ENCODE measurements at regions not wholly inside any gene's neighbourhood (a gene's known extent, or its start where the extent isn't known, plus 50 kb on each side); places are given as distances from the start of the nearest gene placed in this dataset.

DNA sequence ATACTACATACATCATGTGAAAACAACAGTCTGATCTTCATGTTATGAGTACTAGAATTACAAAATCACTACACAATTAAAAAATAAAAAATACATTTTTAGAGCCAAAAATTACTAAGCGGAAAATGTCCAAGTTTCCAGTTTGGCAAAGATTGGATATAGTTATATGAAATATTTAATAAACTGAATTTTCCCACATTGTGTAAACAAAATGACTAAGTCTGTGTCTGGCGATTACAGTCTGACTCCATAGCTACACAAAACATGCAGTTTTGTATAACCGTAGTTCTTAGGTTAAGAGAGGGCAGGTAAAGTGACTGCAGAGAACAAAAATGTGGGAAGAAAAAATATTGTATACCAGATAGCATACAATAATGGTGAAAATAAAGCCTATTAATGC, 59.2 kb upstream of the TMEM47 start:
- no peaks in the 10 kb centered on the region for H3K36me3 ChIP-seq (ENCODE audit: control insufficient read depth, insufficient read depth, low read length)
- WGBS, 2 experiments (ENCODE audit: insufficient coverage in 2 of 2): no CpG with 5 or more reads among the region's 3 CpGs

DNA sequence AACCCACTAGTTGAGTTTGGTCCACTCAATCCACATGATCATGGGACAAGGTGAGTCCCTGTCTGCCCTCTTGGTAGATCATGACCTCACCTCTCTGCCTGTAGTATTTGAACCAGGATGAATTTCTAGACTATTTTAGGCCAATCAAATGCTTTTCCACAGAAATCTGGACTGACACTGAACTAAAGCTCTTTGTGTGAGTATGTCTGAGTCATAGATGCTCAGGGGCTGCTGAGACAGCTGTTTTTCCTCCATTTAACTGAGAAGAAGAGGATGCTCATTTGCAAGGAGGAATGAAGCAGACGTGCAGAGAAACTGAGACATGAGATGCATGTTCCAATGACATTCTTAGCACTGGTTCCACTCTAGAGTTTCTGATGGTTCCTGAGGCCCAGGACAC, 77.3 kb upstream of the TMEM47 start:
- Histone ChIP-seq H3K9me3 (ENCODE audit: control insufficient read depth, low read length) (no peaks in the 10 kb centered on the region), H3K36me3 (ENCODE audit: control insufficient read depth, insufficient read depth, low read length) (no peaks in the 10 kb centered on the region), H3K27ac (ENCODE audit: low read depth, low read length, severe bottlenecking) (no peak overlapping the region), H3K4me3 (ENCODE audit: extremely low read depth, insufficient read depth, low read length, poor library complexity, severe bottlenecking) (no peak overlapping the region), H3K4me1 (ENCODE audit: control insufficient read depth, insufficient read depth, low read length, poor library complexity, severe bottlenecking) (no peaks in the 10 kb centered on the region)
- 83% methylated on average over 1 of the region's 1 CpG; no CpG with 5 or more reads in 1 of the 2 experiments for WGBS, 2 experiments (ENCODE audit: insufficient coverage in 2 of 2)

More for the DNA sequence above, 59.2 kb upstream of the TMEM47 start:
- H3K4me3 ChIP-seq (ENCODE audit: extremely low read depth, insufficient read depth, low read length, poor library complexity, severe bottlenecking): no peak overlapping the region
- H3K4me1 ChIP-seq (ENCODE audit: control insufficient read depth, insufficient read depth, low read length, poor library complexity, severe bottlenecking): no peaks in the 10 kb centered on the region
- H3K9me3 ChIP-seq (ENCODE audit: control insufficient read depth, low read length): no peaks in the 10 kb centered on the region
- H3K27ac ChIP-seq (ENCODE audit: low read depth, low read length, severe bottlenecking): no peak overlapping the region

DNA sequence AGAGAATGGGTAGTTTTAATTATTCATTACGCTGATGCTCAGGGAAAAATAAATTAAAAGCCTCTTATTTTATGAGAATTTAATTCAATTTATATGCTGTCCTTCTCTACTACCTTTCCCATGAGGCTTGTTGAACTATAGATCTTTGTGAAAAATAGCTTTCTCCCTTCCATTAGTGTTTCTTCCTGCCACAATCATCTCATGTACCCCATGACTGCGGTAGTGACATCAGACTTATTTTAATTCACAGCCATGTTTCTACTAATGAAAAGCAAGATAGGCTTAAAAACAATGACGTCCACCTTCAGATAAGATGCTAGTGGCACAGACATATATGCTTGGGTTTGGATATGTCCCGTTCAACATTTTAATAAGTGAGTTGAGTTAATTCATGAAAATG, 87.4 kb upstream of the TMEM47 start:
- H3K27ac ChIP-seq (ENCODE audit: low read depth, low read length, severe bottlenecking): no peak overlapping the region
- H3K4me3 ChIP-seq (ENCODE audit: extremely low read depth, insufficient read depth, low read length, poor library complexity, severe bottlenecking): no peak overlapping the region
- no peaks in the 10 kb centered on the region for H3K36me3 ChIP-seq (ENCODE audit: control insufficient read depth, insufficient read depth, low read length)
- no CpG with 5 or more reads among the region's 4 CpGs for WGBS, 2 experiments (ENCODE audit: insufficient coverage in 2 of 2)
- H3K4me1 ChIP-seq (ENCODE audit: control insufficient read depth, insufficient read depth, low read length, poor library complexity, severe bottlenecking): no peaks in the 10 kb centered on the region
- H3K9me3 ChIP-seq (ENCODE audit: control insufficient read depth, low read length): no peaks in the 10 kb centered on the region

DNA sequence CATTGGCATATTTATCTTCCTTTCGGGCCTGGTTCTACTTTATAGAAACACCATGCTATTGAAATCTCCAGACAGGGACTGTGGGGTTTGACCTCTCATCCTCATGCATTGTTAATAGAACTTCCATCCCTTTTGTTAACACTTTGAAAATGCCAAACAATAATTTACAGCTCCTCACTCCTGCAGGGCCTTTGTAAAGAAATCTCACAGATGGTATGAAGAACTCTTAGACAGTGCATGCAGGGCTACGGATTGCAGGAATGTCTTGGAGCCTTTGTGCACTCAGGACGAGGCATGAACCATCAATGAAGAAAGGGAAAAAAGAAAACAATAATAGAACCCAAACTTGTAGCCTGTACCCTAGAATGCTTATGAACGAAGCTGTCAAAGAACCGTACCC, 92.8 kb upstream of the TMEM47 start:
- no CpG with 5 or more reads among the region's 5 CpGs for WGBS, 2 experiments (ENCODE audit: insufficient coverage in 2 of 2)
- Histone ChIP-seq H3K27ac (ENCODE audit: low read depth, low read length, severe bottlenecking) (no peak overlapping the region), H3K4me3 (ENCODE audit: extremely low read depth, insufficient read depth, low read length, poor library complexity, severe bottlenecking) (no peak overlapping the region), H3K4me1 (ENCODE audit: control insufficient read depth, insufficient read depth, low read length, poor library complexity, severe bottlenecking) (no peaks in the 10 kb centered on the region), H3K36me3 (ENCODE audit: control insufficient read depth, insufficient read depth, low read length) (no peaks in the 10 kb centered on the region), H3K9me3 (ENCODE audit: control insufficient read depth, low read length) (no peaks in the 10 kb centered on the region)

DNA sequence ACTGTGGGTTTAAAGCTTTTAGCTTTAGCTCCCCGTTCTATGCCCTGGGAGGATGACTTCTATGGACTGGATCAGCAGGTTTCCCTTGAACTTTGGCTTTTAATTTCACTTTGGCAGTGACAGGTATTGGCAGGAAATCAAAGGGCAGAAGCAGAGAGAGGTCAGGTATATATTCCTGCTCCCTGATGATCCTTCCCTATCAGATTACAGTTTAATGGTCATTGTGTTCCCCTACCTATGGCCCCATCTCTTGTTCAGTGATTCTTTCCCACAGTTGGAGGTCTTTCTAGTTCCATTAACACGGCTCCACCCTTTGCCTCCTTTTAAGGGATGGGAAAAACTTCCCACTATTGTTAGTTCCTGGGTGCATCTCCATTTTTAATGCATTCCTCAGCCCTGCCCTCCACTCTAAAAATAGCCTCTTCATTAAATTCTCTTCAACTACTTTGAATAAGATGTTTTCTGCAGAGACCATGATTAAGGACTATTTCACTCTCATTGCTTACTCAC, 107.8 kb upstream of the TMEM47 start:
- no peak overlapping the region for H3K27ac ChIP-seq (ENCODE audit: low read depth, low read length, severe bottlenecking)
- WGBS, 2 experiments (ENCODE audit: insufficient coverage in 2 of 2): no CpG with 5 or more reads among the region's 2 CpGs
- no peaks in the 10 kb centered on the region for H3K36me3 ChIP-seq (ENCODE audit: control insufficient read depth, insufficient read depth, low read length)
- no peak overlapping the region for H3K4me3 ChIP-seq (ENCODE audit: extremely low read depth, insufficient read depth, low read length, poor library complexity, severe bottlenecking)
- H3K9me3 ChIP-seq (ENCODE audit: control insufficient read depth, low read length): no peaks in the 10 kb centered on the region
- H3K4me1 ChIP-seq (ENCODE audit: control insufficient read depth, insufficient read depth, low read length, poor library complexity, severe bottlenecking): no peaks in the 10 kb centered on the region

DNA sequence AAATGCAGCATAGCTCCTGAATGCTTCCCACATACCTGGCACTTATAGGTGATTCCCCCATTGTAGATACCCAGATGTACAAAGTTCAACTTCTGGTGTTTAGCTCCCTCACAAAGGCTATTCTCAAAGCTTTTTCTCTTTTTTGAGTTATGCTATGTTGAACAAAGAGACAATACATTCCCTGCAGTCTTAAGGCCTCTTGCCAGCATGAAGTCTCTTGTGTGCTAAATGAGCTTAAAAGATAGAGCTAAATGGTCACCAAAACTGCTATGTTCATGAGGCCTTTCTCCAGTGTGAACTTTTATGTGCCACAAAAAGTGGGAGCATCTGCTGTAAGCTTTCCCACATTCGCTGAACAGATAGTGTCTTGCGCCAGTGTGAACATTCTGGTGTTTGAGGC, 111.2 kb upstream of the TMEM47 start:
- Histone ChIP-seq H3K9me3 (ENCODE audit: control insufficient read depth, low read length) (no peaks in the 10 kb centered on the region), H3K27ac (ENCODE audit: low read depth, low read length, severe bottlenecking) (no peak overlapping the region), H3K36me3 (ENCODE audit: control insufficient read depth, insufficient read depth, low read length) (no peaks in the 10 kb centered on the region), H3K4me1 (ENCODE audit: control insufficient read depth, insufficient read depth, low read length, poor library complexity, severe bottlenecking) (no peaks in the 10 kb centered on the region), H3K4me3 (ENCODE audit: extremely low read depth, insufficient read depth, low read length, poor library complexity, severe bottlenecking) (no peak overlapping the region)
- no CpG with 5 or more reads among the region's 2 CpGs for WGBS, 2 experiments (ENCODE audit: insufficient coverage in 2 of 2)

DNA sequence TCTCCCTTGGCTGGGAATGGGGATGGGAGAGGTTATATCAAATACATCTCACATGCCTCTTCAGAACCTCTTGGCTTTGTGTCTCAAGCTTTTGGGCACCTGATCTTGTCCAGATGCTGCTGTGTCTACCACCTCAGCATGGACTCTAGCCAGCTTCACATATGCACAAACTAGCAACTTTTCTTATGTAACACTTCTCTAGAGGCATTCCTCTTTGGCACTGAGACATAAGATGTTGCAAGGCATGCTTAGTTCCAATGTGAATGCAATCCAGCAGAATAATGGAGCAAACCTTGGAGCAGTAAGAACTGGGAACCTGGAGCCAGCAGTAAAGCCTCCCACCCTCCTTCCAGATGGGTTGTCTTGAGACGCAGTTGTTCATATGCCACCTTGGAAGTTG, 113.4 kb upstream of the TMEM47 start:
- no peaks in the 10 kb centered on the region for H3K4me1 ChIP-seq (ENCODE audit: control insufficient read depth, insufficient read depth, low read length, poor library complexity, severe bottlenecking)
- no peaks in the 10 kb centered on the region for H3K36me3 ChIP-seq (ENCODE audit: control insufficient read depth, insufficient read depth, low read length)
- no peaks in the 10 kb centered on the region for H3K9me3 ChIP-seq (ENCODE audit: control insufficient read depth, low read length)
- H3K27ac ChIP-seq (ENCODE audit: low read depth, low read length, severe bottlenecking): no peak overlapping the region
- no peak overlapping the region for H3K4me3 ChIP-seq (ENCODE audit: extremely low read depth, insufficient read depth, low read length, poor library complexity, severe bottlenecking)
- no CpG with 5 or more reads among the region's 1 CpG for WGBS, 2 experiments (ENCODE audit: insufficient coverage in 2 of 2)

DNA sequence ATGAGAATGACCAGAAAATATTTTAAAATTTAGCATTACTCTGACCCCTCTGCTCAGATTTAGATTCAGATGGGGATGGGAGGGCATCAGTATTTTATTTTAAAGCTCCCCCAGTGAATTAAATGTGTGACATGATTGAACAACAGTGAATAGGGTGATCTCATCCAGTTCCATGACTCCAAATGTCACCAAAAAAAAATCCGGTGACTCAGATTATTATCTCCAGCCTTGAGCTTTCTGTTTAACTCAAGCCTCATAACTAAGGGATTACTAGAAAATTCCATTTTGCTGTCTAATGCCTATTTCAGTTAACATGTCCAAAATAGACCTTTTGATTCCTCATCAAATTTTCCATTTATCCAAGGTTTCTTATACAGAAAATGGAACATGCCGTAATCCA, 121.8 kb upstream of the TMEM47 start:
- no peak overlapping the region for H3K27ac ChIP-seq (ENCODE audit: low read depth, low read length, severe bottlenecking)

DNA sequence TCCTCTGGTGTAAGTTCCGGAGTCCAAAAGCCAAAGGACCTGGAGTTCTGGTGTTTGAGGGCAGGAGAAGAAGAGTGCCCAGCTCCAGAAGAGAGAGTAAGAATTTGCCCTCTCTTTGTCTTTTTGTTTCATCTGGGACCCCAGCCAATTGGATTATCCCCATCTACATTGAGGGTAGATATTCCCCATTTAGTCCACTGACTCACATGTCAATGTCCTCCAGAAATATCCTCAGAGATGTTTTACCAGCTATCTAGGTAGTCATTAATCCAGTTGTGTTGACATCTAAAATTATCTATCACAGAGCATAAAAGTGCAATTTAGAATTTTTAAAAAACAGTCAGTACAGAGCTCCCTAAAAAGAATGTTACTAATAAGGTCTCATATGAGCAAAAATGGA, 132.9 kb upstream of the TMEM47 start:
- H3K4me1 ChIP-seq (ENCODE audit: control insufficient read depth, insufficient read depth, low read length, poor library complexity, severe bottlenecking): no peaks in the 10 kb centered on the region
- no peak overlapping the region for H3K27ac ChIP-seq (ENCODE audit: low read depth, low read length, severe bottlenecking)
- no peak overlapping the region for H3K4me3 ChIP-seq (ENCODE audit: extremely low read depth, insufficient read depth, low read length, poor library complexity, severe bottlenecking)
- no peaks in the 10 kb centered on the region for H3K9me3 ChIP-seq (ENCODE audit: control insufficient read depth, low read length)
- no CpG with 5 or more reads among the region's 1 CpG for WGBS, 2 experiments (ENCODE audit: insufficient coverage in 2 of 2)
- no peaks in the 10 kb centered on the region for H3K36me3 ChIP-seq (ENCODE audit: control insufficient read depth, insufficient read depth, low read length)

More for the DNA sequence above, 121.8 kb upstream of the TMEM47 start:
- Histone ChIP-seq H3K4me3 (ENCODE audit: extremely low read depth, insufficient read depth, low read length, poor library complexity, severe bottlenecking) (no peak overlapping the region), H3K36me3 (ENCODE audit: control insufficient read depth, insufficient read depth, low read length) (no peaks in the 10 kb centered on the region), H3K9me3 (ENCODE audit: control insufficient read depth, low read length) (no peaks in the 10 kb centered on the region), H3K4me1 (ENCODE audit: control insufficient read depth, insufficient read depth, low read length, poor library complexity, severe bottlenecking) (no peaks in the 10 kb centered on the region)
- WGBS, 2 experiments (ENCODE audit: insufficient coverage in 2 of 2): 100% methylated on average over 1 of the region's 2 CpGs

DNA sequence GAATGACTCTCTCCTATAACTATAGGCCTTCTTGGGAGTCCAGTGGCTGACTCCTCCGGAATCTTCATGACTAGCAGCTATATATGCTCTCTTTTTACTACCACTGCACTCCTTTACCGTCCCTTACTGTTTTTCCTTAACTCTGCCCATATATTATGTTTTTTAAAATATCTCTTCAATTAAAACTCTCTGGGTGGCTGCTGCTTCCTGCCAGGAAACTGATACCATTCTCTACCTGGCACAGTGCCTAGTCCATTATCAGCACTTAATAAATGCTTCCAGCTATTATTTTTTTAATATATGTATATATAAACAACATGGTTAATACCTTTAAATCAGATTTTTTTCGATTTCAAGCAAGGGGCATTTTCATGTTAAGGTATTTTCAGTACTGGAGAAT, 136.6 kb upstream of the FAM47B start:
- no peaks in the 10 kb centered on the region for H3K9me3 ChIP-seq (ENCODE audit: control insufficient read depth, low read length)
- no peak overlapping the region for H3K27ac ChIP-seq (ENCODE audit: low read depth, low read length, severe bottlenecking)
- 83% methylated on average over 1 of the region's 3 CpGs; no CpG with 5 or more reads in 1 of the 2 experiments for WGBS, 2 experiments (ENCODE audit: insufficient coverage in 2 of 2)
- no peak overlapping the region for H3K4me3 ChIP-seq (ENCODE audit: extremely low read depth, insufficient read depth, low read length, poor library complexity, severe bottlenecking)
- H3K36me3 ChIP-seq (ENCODE audit: control insufficient read depth, insufficient read depth, low read length): no peaks in the 10 kb centered on the region
- H3K4me1 ChIP-seq (ENCODE audit: control insufficient read depth, insufficient read depth, low read length, poor library complexity, severe bottlenecking): peaks cover 7% of the 10 kb centered on the region

DNA sequence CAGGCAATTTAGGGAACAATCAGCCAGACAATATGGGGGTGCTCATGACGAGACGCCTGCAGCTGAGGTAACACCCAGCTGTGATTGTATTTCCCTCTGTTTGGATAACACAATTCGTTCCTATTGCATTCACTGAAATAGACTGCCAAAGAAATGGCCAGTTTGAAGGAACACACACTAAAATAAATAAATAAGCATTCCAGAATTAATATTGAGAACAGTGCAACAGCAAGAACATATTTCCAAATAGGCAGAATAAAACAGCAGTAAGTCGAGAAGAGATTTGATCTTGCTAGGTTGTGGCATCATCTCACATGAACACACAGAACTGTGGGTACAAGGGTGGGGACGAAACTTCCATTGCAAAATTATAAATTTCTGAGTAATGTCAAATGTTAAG, 133.5 kb upstream of the FAM47B start:
- Histone ChIP-seq H3K9me3 (ENCODE audit: control insufficient read depth, low read length) (no peaks in the 10 kb centered on the region), H3K4me1 (ENCODE audit: control insufficient read depth, insufficient read depth, low read length, poor library complexity, severe bottlenecking) (peaks cover 7% of the 10 kb centered on the region), H3K4me3 (ENCODE audit: extremely low read depth, insufficient read depth, low read length, poor library complexity, severe bottlenecking) (no peak overlapping the region), H3K27ac (ENCODE audit: low read depth, low read length, severe bottlenecking) (no peak overlapping the region), H3K36me3 (ENCODE audit: control insufficient read depth, insufficient read depth, low read length) (no peaks in the 10 kb centered on the region)
- 90% methylated on average over 2 of the region's 5 CpGs; no CpG with 5 or more reads in 1 of the 2 experiments for WGBS, 2 experiments (ENCODE audit: insufficient coverage in 2 of 2)

Measured in mesodermal cell (in vitro differentiated cells).